Chondrocyte (in vitro differentiated cells): ENCODE measurements at regions not wholly inside any gene's neighbourhood (a gene's known extent, or its start where the extent isn't known, plus 50 kb on each side); places are given as distances from the start of the nearest gene placed in this dataset.

ENCODE experiments used
- DNase-seq: peaks from one replicate; pipeline ENCODE4 v3.0.0; 2021; ENCODE audit warnings: mixed read lengths, low spot score
- H3K27ac Mint-ChIP-seq: one replicate; pipeline ENCODE4 v1.8.0; 2021; ENCODE audit warnings: mild to moderate bottlenecking, moderate library complexity, mixed read lengths; ENCODE audit not compliant: unreplicated experiment
- H3K27me3 Mint-ChIP-seq: 2 replicates; pipeline ENCODE4 v1.8.0; 2021; ENCODE audit warnings: low read depth, mixed read lengths
- H3K36me3 Mint-ChIP-seq: 2 replicates; pipeline ENCODE4 v1.8.0; 2021; ENCODE audit warnings: low read depth, mixed read lengths
- H3K4me1 Mint-ChIP-seq: 2 replicates; pipeline ENCODE4 v1.8.0; 2021; ENCODE audit warnings: low read depth, mild to moderate bottlenecking, mixed read lengths
- H3K4me3 Mint-ChIP-seq: one replicate; pipeline ENCODE4 v1.8.0; 2021; ENCODE audit warnings: mild to moderate bottlenecking, moderate library complexity, mixed read lengths; ENCODE audit not compliant: unreplicated experiment
- H3K9me3 Mint-ChIP-seq: 2 replicates; pipeline ENCODE4 v1.8.0; 2021; ENCODE audit warnings: low read depth, mixed read lengths
- CTCF ChIP-seq: fragments of 200-600 bp; sonication (generic); IDR thresholded peaks from 2 replicates; pipeline ENCODE4 v1.5.0; 2021; ENCODE audit warnings: antibody characterized with exemption, mild to moderate bottlenecking, moderate library complexity

GRCh38 chr2:217616936-217617335 is 385.9 kb downstream of the TNS1 start:
- Mint-ChIP-seq H3K27me3 (no peaks in the 10 kb centered on the region), H3K27ac (peak overlapping the region; percentile 46), H3K4me3 (no peak overlapping the region), H3K36me3 (no peaks in the 10 kb centered on the region), H3K4me1 (peaks cover 58% of the 10 kb centered on the region), H3K9me3 (no peaks in the 10 kb centered on the region)
- no peak for TF ChIP-seq CTCF
- no peak for DNase-seq

- Mint-ChIP-seq H3K9me3 (no peaks in the 10 kb centered on the region), H3K4me1 (peaks cover 46% of the 10 kb centered on the region), H3K4me3 (no peak overlapping the region), H3K36me3 (no peaks in the 10 kb centered on the region), H3K27me3 (no peaks in the 10 kb centered on the region), H3K27ac (no peak overlapping the region)
- no peak for TF ChIP-seq CTCF
- no peak for DNase-seq
Measured at GRCh38 chr2:217615171-217615570, 387.6 kb downstream of the TNS1 start.

- Mint-ChIP-seq H3K36me3 (no peaks in the 10 kb centered on the region), H3K4me3 (no peak overlapping the region), H3K27me3 (no peaks in the 10 kb centered on the region), H3K27ac (no peak overlapping the region), H3K9me3 (no peaks in the 10 kb centered on the region), H3K4me1 (peaks cover 41% of the 10 kb centered on the region)
- DNase-seq: no peak
- no peak for TF ChIP-seq CTCF
Measured at GRCh38 chr2:217614498-217614897, 388.3 kb downstream of the TNS1 start.

- no peak for DNase-seq
- peaks cover 41% of the 10 kb centered on the region for H3K4me1 Mint-ChIP-seq
- no peak overlapping the region for H3K27ac Mint-ChIP-seq
- H3K9me3 Mint-ChIP-seq: no peaks in the 10 kb centered on the region
- no peak for TF ChIP-seq CTCF
- H3K4me3 Mint-ChIP-seq: no peak overlapping the region
- H3K27me3 Mint-ChIP-seq: no peaks in the 10 kb centered on the region
- no peaks in the 10 kb centered on the region for H3K36me3 Mint-ChIP-seq
Measured at GRCh38 chr2:217614096-217614495, 388.7 kb downstream of the TNS1 start.

GRCh38 chr2:217612920-217613319 is 389.9 kb downstream of the TNS1 start:
- Mint-ChIP-seq H3K4me3 (no peak overlapping the region), H3K4me1 (peaks cover 42% of the 10 kb centered on the region), H3K36me3 (no peaks in the 10 kb centered on the region), H3K27me3 (no peaks in the 10 kb centered on the region), H3K27ac (no peak overlapping the region), H3K9me3 (no peaks in the 10 kb centered on the region)
- no peak for DNase-seq
- no peak for TF ChIP-seq CTCF
